ENCODE measurements at regions not wholly inside any gene's neighbourhood (a gene's known extent, or its start where the extent isn't known, plus 50 kb on each side); places are given as distances from the start of the nearest gene placed in this dataset.

DNA sequence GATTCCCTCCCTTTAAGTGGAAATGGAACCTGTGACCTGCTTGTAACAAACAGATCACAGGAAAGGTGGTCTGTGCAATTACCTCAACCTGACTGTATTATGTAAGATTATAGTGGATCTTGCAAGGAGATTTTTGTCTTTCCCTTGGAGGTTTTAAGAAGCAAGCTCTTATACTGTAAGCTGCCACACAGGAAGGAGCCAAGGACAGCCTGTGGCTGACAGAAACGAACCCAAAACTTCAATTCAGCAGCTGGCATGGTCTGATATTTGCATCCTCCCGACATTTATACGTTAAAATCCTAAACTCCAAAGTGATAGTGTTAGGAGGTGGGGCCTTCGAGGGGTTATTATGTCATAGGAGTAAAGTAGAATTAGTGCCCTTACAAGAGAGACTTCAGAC is 711.8 kb upstream of the CTNND2 start:
- TF ChIP-seq, protein P1, sequence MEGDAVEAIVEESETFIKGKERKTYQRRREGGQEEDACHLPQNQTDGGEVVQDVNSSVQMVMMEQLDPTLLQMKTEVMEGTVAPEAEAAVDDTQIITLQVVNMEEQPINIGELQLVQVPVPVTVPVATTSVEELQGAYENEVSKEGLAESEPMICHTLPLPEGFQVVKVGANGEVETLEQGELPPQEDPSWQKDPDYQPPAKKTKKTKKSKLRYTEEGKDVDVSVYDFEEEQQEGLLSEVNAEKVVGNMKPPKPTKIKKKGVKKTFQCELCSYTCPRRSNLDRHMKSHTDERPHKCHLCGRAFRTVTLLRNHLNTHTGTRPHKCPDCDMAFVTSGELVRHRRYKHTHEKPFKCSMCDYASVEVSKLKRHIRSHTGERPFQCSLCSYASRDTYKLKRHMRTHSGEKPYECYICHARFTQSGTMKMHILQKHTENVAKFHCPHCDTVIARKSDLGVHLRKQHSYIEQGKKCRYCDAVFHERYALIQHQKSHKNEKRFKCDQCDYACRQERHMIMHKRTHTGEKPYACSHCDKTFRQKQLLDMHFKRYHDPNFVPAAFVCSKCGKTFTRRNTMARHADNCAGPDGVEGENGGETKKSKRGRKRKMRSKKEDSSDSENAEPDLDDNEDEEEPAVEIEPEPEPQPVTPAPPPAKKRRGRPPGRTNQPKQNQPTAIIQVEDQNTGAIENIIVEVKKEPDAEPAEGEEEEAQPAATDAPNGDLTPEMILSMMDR (IDR thresholded peaks at IDR 0.05): no peak
- TF ChIP-seq EZH2 (IDR thresholded peaks at IDR 0.05): no peak
- TF ChIP-seq EZH2phosphoT487 (IDR thresholded peaks at IDR 0.05): no peak
- DNase-seq (ENCODE audit: low spot score): no peak
- Histone ChIP-seq H3K27ac (no peak overlapping the region), H3K36me3 (no peaks in the 10 kb centered on the region), H3K4me3 (no peak overlapping the region), H3K4me1 (no peaks in the 10 kb centered on the region), H3K4me2 (no peak overlapping the region), H3F3A (ENCODE audit: low read depth) (no peaks in the 10 kb centered on the region), H3K79me2 (ENCODE audit: low read depth) (no peaks in the 10 kb centered on the region), H3K9me3 (ENCODE audit: low read depth) (no peaks in the 10 kb centered on the region), H2AFZ (replicated peaks) (no peak overlapping the region), H3K9ac (no peak overlapping the region), H4K20me1 (ENCODE audit: low read depth) (no peaks in the 10 kb centered on the region), H3K27me3 (no peaks in the 10 kb centered on the region)
- no peak overlapping the region for H3K27ac Mint-ChIP-seq
- peaks cover 7% of the 10 kb centered on the region for H3K9me3 Mint-ChIP-seq
- no peaks in the 10 kb centered on the region for H3K36me3 Mint-ChIP-seq
- H3K4me3 Mint-ChIP-seq: no peak overlapping the region
- peaks cover 5% of the 10 kb centered on the region for H3K27me3 Mint-ChIP-seq (ENCODE audit: insufficient read depth, low read depth)
- H3K4me1 Mint-ChIP-seq: peaks cover 2% of the 10 kb centered on the region

DNA sequence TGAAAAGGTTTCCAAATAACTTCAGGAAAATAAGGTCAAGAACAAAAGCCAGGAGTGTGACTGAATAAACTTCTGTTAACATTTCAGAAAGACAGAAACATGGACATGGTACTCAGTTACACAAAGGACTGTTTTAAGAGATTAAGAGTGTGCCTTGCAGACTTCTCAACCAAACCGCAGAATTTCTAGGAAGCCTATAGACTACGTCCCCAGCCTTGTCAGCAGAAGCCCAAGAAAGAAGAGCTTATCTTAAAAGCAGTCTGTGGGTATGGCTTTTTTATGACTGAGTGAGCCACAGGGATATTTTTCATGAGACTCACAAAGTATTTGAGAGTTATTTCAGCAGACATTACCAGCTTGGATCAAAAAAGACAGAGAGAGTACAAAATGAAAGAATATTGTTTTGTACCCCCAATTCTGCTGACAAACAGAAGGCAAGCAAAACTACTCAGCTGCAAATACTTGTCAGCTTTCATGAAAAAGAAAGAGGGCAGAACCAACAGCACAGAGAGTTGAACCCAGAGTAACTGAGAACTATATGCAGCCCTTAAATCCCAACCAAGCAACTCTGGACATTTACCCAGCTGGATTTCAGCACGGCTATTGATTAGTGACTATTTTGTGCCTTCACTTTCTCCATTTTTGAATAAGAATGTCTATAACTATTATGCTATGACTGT is 711.0 kb upstream of the CTNND2 start:
- H3K27me3 Mint-ChIP-seq (ENCODE audit: insufficient read depth, low read depth): peaks cover 6% of the 10 kb centered on the region
- Histone ChIP-seq H3K79me2 (ENCODE audit: low read depth) (no peaks in the 10 kb centered on the region), H2AFZ (replicated peaks) (no peak overlapping the region), H3F3A (ENCODE audit: low read depth) (no peaks in the 10 kb centered on the region), H3K9ac (no peak overlapping the region), H3K4me2 (no peak overlapping the region), H3K27me3 (no peaks in the 10 kb centered on the region), H3K36me3 (no peaks in the 10 kb centered on the region), H3K4me1 (no peaks in the 10 kb centered on the region), H3K4me3 (no peak overlapping the region), H4K20me1 (ENCODE audit: low read depth) (no peaks in the 10 kb centered on the region), H3K9me3 (ENCODE audit: low read depth) (no peaks in the 10 kb centered on the region), H3K27ac (no peak overlapping the region)
- no peak overlapping the region for H3K27ac Mint-ChIP-seq
- H3K4me1 Mint-ChIP-seq: peaks cover 2% of the 10 kb centered on the region
- DNase-seq (ENCODE audit: low spot score): no peak
- H3K4me3 Mint-ChIP-seq: no peak overlapping the region
- H3K9me3 Mint-ChIP-seq: peaks cover 8% of the 10 kb centered on the region
- TF ChIP-seq, protein P1 (IDR thresholded peaks at IDR 0.05): no peak
- TF ChIP-seq EZH2 (IDR thresholded peaks at IDR 0.05) (no peak), EZH2phosphoT487 (IDR thresholded peaks at IDR 0.05) (no peak)
- no peaks in the 10 kb centered on the region for H3K36me3 Mint-ChIP-seq

DNA sequence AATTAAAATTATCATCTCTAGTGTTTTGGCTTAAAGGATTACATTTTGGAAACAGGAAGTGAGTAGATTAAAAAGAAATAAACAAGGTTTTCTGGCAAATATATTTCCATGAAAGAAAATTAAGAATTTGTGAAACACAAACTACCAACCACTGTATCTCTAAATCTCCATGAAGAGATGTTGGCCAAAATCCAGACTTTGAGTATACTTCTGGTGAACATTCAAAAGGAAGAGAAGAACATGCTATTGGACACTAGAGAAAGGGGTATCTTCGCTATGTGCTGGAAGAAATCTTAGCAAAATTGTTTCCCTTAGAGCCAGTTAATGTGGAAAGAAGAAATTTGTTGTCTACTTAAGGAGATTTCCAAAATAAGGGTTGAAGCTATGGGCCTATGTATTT is 710.4 kb upstream of the CTNND2 start:
- Mint-ChIP-seq H3K36me3 (no peaks in the 10 kb centered on the region), H3K27me3 (ENCODE audit: insufficient read depth, low read depth) (peaks cover 6% of the 10 kb centered on the region), H3K4me1 (peaks cover 2% of the 10 kb centered on the region), H3K9me3 (peaks cover 8% of the 10 kb centered on the region), H3K27ac (no peak overlapping the region), H3K4me3 (no peak overlapping the region)
- Histone ChIP-seq H3F3A (ENCODE audit: low read depth) (no peaks in the 10 kb centered on the region), H3K9me3 (ENCODE audit: low read depth) (no peaks in the 10 kb centered on the region), H3K27ac (no peak overlapping the region), H3K4me2 (no peak overlapping the region), H3K36me3 (no peaks in the 10 kb centered on the region), H4K20me1 (ENCODE audit: low read depth) (no peaks in the 10 kb centered on the region), H3K4me1 (no peaks in the 10 kb centered on the region), H3K9ac (no peak overlapping the region), H3K79me2 (ENCODE audit: low read depth) (no peaks in the 10 kb centered on the region), H2AFZ (replicated peaks) (no peak overlapping the region), H3K27me3 (no peaks in the 10 kb centered on the region), H3K4me3 (no peak overlapping the region)
- no peak for DNase-seq (ENCODE audit: low spot score)
- TF ChIP-seq EZH2 (IDR thresholded peaks at IDR 0.05) (no peak), EZH2phosphoT487 (IDR thresholded peaks at IDR 0.05) (no peak)
- TF ChIP-seq, protein P1 (IDR thresholded peaks at IDR 0.05): no peak
